ENCODE measurements at regions not wholly inside any gene's neighbourhood (a gene's known extent, or its start where the extent isn't known, plus 50 kb on each side); places are given as distances from the start of the nearest gene placed in this dataset.

- Histone ChIP-seq H3K9me3 (ENCODE audit: low read depth, low read length) (no peaks in the 10 kb centered on the region), H3K27me3 (ENCODE audit: insufficient read depth, low read length) (no peaks in the 10 kb centered on the region), H2AFZ (ENCODE audit: low read length) (no peak overlapping the region), H3K4me2 (ENCODE audit: insufficient read depth, low read length) (no peak overlapping the region), H3K36me3 (ENCODE audit: insufficient read depth, low read length) (no peaks in the 10 kb centered on the region), H3K27ac (ENCODE audit: low read depth, low read length) (no peak overlapping the region), H3K4me3 (ENCODE audit: insufficient read depth, low read length) (no peak overlapping the region), H3K79me2 (ENCODE audit: insufficient read depth, low read length) (no peaks in the 10 kb centered on the region), H3K4me1 (ENCODE audit: insufficient read depth, low read length) (no peaks in the 10 kb centered on the region), H4K20me1 (ENCODE audit: insufficient read depth, low read length) (no peaks in the 10 kb centered on the region)
- no peak for TF ChIP-seq CTCF (IDR thresholded peaks at IDR 0.05; ENCODE audit: extremely low read depth, low read depth, low read length)
- DNase-seq (ENCODE audit: insufficient read length, low spot score, missing footprints), result no peak
Measured at GRCh38 chr14:26934151-26934550, 336.3 kb upstream of the NOVA1 start.

GRCh38 chr14:26935733-26936132, 337.9 kb upstream of the NOVA1 start:
- Histone ChIP-seq H3K27me3 (ENCODE audit: insufficient read depth, low read length) (no peaks in the 10 kb centered on the region), H2AFZ (ENCODE audit: low read length) (no peak overlapping the region), H3K4me1 (ENCODE audit: insufficient read depth, low read length) (no peaks in the 10 kb centered on the region), H3K27ac (ENCODE audit: low read depth, low read length) (no peak overlapping the region), H3K4me3 (ENCODE audit: insufficient read depth, low read length) (no peak overlapping the region), H3K9me3 (ENCODE audit: low read depth, low read length) (no peaks in the 10 kb centered on the region), H3K4me2 (ENCODE audit: insufficient read depth, low read length) (no peak overlapping the region), H3K36me3 (ENCODE audit: insufficient read depth, low read length) (no peaks in the 10 kb centered on the region), H3K79me2 (ENCODE audit: insufficient read depth, low read length) (no peaks in the 10 kb centered on the region), H4K20me1 (ENCODE audit: insufficient read depth, low read length) (no peaks in the 10 kb centered on the region)
- DNase-seq (ENCODE audit: insufficient read length, low spot score, missing footprints), result no peak
- TF ChIP-seq CTCF (IDR thresholded peaks at IDR 0.05; ENCODE audit: extremely low read depth, low read depth, low read length), result no peak

- Histone ChIP-seq H3K4me1 (ENCODE audit: insufficient read depth, low read length) (no peaks in the 10 kb centered on the region), H3K27me3 (ENCODE audit: insufficient read depth, low read length) (no peaks in the 10 kb centered on the region), H3K4me3 (ENCODE audit: insufficient read depth, low read length) (no peak overlapping the region), H3K9me3 (ENCODE audit: low read depth, low read length) (peaks cover under 1% of the 10 kb centered on the region), H2AFZ (ENCODE audit: low read length) (no peak overlapping the region), H3K36me3 (ENCODE audit: insufficient read depth, low read length) (no peaks in the 10 kb centered on the region), H3K4me2 (ENCODE audit: insufficient read depth, low read length) (no peak overlapping the region), H3K27ac (ENCODE audit: low read depth, low read length) (no peak overlapping the region), H3K79me2 (ENCODE audit: insufficient read depth, low read length) (no peaks in the 10 kb centered on the region), H4K20me1 (ENCODE audit: insufficient read depth, low read length) (no peaks in the 10 kb centered on the region)
- no peak for DNase-seq (ENCODE audit: insufficient read length, low spot score, missing footprints)
- TF ChIP-seq CTCF (IDR thresholded peaks at IDR 0.05; ENCODE audit: extremely low read depth, low read depth, low read length), result no peak
Measured at GRCh38 chr14:26938054-26938453, 340.2 kb upstream of the NOVA1 start.

GRCh38 chr14:26939755-26940154, 341.9 kb upstream of the NOVA1 start:
- Histone ChIP-seq H3K4me3 (ENCODE audit: insufficient read depth, low read length) (no peak overlapping the region), H3K27ac (ENCODE audit: low read depth, low read length) (no peak overlapping the region), H3K4me1 (ENCODE audit: insufficient read depth, low read length) (no peaks in the 10 kb centered on the region), H3K4me2 (ENCODE audit: insufficient read depth, low read length) (no peak overlapping the region), H3K36me3 (ENCODE audit: insufficient read depth, low read length) (no peaks in the 10 kb centered on the region), H3K9me3 (ENCODE audit: low read depth, low read length) (peaks cover 4% of the 10 kb centered on the region), H2AFZ (ENCODE audit: low read length) (no peak overlapping the region), H3K27me3 (ENCODE audit: insufficient read depth, low read length) (no peaks in the 10 kb centered on the region), H3K79me2 (ENCODE audit: insufficient read depth, low read length) (no peaks in the 10 kb centered on the region), H4K20me1 (ENCODE audit: insufficient read depth, low read length) (no peaks in the 10 kb centered on the region)
- no peak for DNase-seq (ENCODE audit: insufficient read length, low spot score, missing footprints)
- TF ChIP-seq CTCF (IDR thresholded peaks at IDR 0.05; ENCODE audit: extremely low read depth, low read depth, low read length), result no peak
